Neural cell (in vitro differentiated cells): ENCODE measurements at regions not wholly inside any gene's neighbourhood (a gene's known extent, or its start where the extent isn't known, plus 50 kb on each side); places are given as distances from the start of the nearest gene placed in this dataset.

Experiments used
- H2AFZ ChIP-seq: fragments of 200-600, 300-800 bp; sonication (generic), shearing (Covaris generic); 2 replicates; pipeline ENCODE4 v1.6.0; 2014; ENCODE audit warnings: low read depth, mild to moderate bottlenecking, antibody characterized with exemption, low read length, moderate library complexity
- H3F3A ChIP-seq: fragments of 200-600 bp; shearing (Covaris generic); 2 replicates; pipeline ENCODE4 v1.6.1; 2016; ENCODE audit warnings: mild to moderate bottlenecking, moderate library complexity, mixed read lengths, antibody characterized with exemption, low read length; ENCODE audit not compliant: insufficient read depth, poor library complexity, severe bottlenecking
- H3K27ac ChIP-seq: fragments of 200-600, 300-800 bp; sonication (generic), shearing (Covaris generic); 2 replicates; pipeline ENCODE4 v1.5.1; 2014; ENCODE audit warnings: mild to moderate bottlenecking, low read length, moderate library complexity
- H3K27me3 ChIP-seq: fragments of 300-800, 200-600 bp; sonication (generic), shearing (Covaris generic); 2 replicates; pipeline ENCODE4 v1.6.0; 2014; ENCODE audit warnings: mild to moderate bottlenecking, low read depth, low read length, moderate library complexity; ENCODE audit not compliant: insufficient read depth
- H3K36me3 ChIP-seq: fragments of 300-800, 200-600 bp; sonication (generic), shearing (Covaris generic); 2 replicates; pipeline ENCODE4 v1.5.1; 2014; ENCODE audit warnings: mild to moderate bottlenecking, antibody characterized with exemption, low read length, moderate library complexity; ENCODE audit not compliant: insufficient read depth
- H3K4me2 ChIP-seq: fragments of 300-800, 200-600 bp; sonication (generic), shearing (Covaris generic); 2 replicates; pipeline ENCODE4 v1.6.0; 2014; ENCODE audit warnings: mild to moderate bottlenecking, low read length
- H3K4me3 ChIP-seq: fragments of 300-800, 200-600 bp; sonication (generic), shearing (Covaris generic); 2 replicates; pipeline ENCODE4 v1.5.1; 2014; ENCODE audit warnings: mild to moderate bottlenecking, low read length, moderate library complexity
- H3K79me2 ChIP-seq: fragments of 200-600 bp; shearing (Covaris generic); replicated peaks from 2 replicates; pipeline ENCODE4 v1.6.0; 2014; ENCODE audit warnings: mild to moderate bottlenecking, low read length, moderate library complexity; ENCODE audit not compliant: insufficient read depth
- H3K9ac ChIP-seq: fragments of 300-800, 200-600 bp; sonication (generic), shearing (Covaris generic); 2 replicates; pipeline ENCODE4 v1.6.1; 2016; ENCODE audit warnings: mild to moderate bottlenecking, low read length, mixed read lengths
- H3K9me2 ChIP-seq: fragments of 200-600 bp; shearing (Covaris generic); 2 replicates; pipeline ENCODE4 v1.6.1; 2016; ENCODE audit warnings: mild to moderate bottlenecking, low read length, mixed read lengths; ENCODE audit not compliant: insufficient read depth
- H3K9me3 ChIP-seq: fragments of 200-600, 300-800 bp; sonication (generic), shearing (Covaris generic); 2 replicates; pipeline ENCODE4 v1.6.1; 2016; ENCODE audit warnings: mild to moderate bottlenecking, mixed run types, low read length, moderate library complexity, mixed read lengths
- H4K20me1 ChIP-seq: fragments of 200-600 bp; shearing (Covaris generic); 2 replicates; pipeline ENCODE4 v1.6.1; 2016; ENCODE audit warnings: mild to moderate bottlenecking, mixed run types; ENCODE audit not compliant: insufficient read depth
- EP300 ChIP-seq: fragments of 450-650 bp; conservative IDR thresholded peaks from 2 replicates; pipeline ENCODE4 v1.6.1; 2014; ENCODE audit warnings: antibody characterized with exemption, mild to moderate bottlenecking, moderate library complexity; ENCODE audit not compliant: poor library complexity, severe bottlenecking
- EZH2 ChIP-seq: fragments of 200-600, 300-800 bp; shearing (Covaris generic), sonication (generic); IDR thresholded peaks from 2 replicates; pipeline ENCODE4 v1.6.1; 2014; ENCODE audit warnings: antibody characterized with exemption, low read length, borderline replicate concordance, mild to moderate bottlenecking; ENCODE audit not compliant: insufficient read depth, poor library complexity, severe bottlenecking
- MXI1 ChIP-seq: fragments of 450-650 bp; conservative IDR thresholded peaks from 2 replicates; pipeline ENCODE4 v1.6.1; 2014; ENCODE audit warnings: antibody characterized with exemption, mild to moderate bottlenecking; ENCODE audit not compliant: poor library complexity, severe bottlenecking
- POLR2AphosphoS5 ChIP-seq: IDR thresholded peaks from 2 replicates; pipeline ENCODE4 v1.6.1; 2012
- RAD21 ChIP-seq: fragments of 450-650 bp; conservative IDR thresholded peaks from 2 replicates; pipeline ENCODE4 v1.6.1; 2014; ENCODE audit warnings: antibody characterized with exemption, mild to moderate bottlenecking, moderate library complexity
- SMC3 ChIP-seq: fragments of 450-650 bp; conservative IDR thresholded peaks from 2 replicates; pipeline ENCODE4 v1.6.1; 2014; ENCODE audit warnings: antibody characterized with exemption, mild to moderate bottlenecking, moderate library complexity; ENCODE audit not compliant: poor library complexity
- TAF1 ChIP-seq: IDR thresholded peaks from 2 replicates; pipeline ENCODE4 v1.6.1; 2012; ENCODE audit warnings: low read depth
- TF ChIP-seq, protein P1 (sequence below): IDR thresholded peaks from 2 replicates; pipeline ENCODE4 v1.6.1; 2012; ENCODE audit warnings: borderline replicate concordance
- TF ChIP-seq, protein P2 (sequence below): fragments of 450-650 bp; IDR thresholded peaks from 2 replicates; pipeline ENCODE4 v1.5.1; 2014; ENCODE audit warnings: antibody characterized with exemption, mild to moderate bottlenecking, moderate library complexity; ENCODE audit not compliant: poor library complexity, severe bottlenecking

DNA sequence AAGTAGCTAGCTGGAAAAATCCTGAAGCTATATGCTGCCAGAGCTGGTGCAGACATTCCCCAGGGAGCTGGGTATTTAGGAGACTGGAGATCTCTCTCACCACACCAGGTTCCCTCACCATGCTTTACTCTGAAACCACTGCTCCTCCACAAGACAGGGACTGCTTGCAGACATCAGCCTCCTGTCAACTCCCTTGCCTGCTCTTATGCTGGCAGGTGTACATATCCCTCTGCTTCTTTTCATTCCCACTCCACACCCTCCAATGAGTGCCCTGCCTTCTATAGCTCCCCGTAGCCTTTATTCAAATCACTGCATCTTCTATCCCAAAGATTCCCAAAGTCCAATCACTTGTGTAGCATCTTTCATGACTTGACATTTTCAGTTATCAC, 380.7 kb downstream of the NFIB start:
- no peaks in the 10 kb centered on the region for H3K9me3 ChIP-seq
- no peak overlapping the region for H3K4me2 ChIP-seq
- no peak for TF ChIP-seq POLR2AphosphoS5
- TF ChIP-seq, protein P1, sequence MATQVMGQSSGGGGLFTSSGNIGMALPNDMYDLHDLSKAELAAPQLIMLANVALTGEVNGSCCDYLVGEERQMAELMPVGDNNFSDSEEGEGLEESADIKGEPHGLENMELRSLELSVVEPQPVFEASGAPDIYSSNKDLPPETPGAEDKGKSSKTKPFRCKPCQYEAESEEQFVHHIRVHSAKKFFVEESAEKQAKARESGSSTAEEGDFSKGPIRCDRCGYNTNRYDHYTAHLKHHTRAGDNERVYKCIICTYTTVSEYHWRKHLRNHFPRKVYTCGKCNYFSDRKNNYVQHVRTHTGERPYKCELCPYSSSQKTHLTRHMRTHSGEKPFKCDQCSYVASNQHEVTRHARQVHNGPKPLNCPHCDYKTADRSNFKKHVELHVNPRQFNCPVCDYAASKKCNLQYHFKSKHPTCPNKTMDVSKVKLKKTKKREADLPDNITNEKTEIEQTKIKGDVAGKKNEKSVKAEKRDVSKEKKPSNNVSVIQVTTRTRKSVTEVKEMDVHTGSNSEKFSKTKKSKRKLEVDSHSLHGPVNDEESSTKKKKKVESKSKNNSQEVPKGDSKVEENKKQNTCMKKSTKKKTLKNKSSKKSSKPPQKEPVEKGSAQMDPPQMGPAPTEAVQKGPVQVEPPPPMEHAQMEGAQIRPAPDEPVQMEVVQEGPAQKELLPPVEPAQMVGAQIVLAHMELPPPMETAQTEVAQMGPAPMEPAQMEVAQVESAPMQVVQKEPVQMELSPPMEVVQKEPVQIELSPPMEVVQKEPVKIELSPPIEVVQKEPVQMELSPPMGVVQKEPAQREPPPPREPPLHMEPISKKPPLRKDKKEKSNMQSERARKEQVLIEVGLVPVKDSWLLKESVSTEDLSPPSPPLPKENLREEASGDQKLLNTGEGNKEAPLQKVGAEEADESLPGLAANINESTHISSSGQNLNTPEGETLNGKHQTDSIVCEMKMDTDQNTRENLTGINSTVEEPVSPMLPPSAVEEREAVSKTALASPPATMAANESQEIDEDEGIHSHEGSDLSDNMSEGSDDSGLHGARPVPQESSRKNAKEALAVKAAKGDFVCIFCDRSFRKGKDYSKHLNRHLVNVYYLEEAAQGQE, result no peak
- TF ChIP-seq, protein P2, sequence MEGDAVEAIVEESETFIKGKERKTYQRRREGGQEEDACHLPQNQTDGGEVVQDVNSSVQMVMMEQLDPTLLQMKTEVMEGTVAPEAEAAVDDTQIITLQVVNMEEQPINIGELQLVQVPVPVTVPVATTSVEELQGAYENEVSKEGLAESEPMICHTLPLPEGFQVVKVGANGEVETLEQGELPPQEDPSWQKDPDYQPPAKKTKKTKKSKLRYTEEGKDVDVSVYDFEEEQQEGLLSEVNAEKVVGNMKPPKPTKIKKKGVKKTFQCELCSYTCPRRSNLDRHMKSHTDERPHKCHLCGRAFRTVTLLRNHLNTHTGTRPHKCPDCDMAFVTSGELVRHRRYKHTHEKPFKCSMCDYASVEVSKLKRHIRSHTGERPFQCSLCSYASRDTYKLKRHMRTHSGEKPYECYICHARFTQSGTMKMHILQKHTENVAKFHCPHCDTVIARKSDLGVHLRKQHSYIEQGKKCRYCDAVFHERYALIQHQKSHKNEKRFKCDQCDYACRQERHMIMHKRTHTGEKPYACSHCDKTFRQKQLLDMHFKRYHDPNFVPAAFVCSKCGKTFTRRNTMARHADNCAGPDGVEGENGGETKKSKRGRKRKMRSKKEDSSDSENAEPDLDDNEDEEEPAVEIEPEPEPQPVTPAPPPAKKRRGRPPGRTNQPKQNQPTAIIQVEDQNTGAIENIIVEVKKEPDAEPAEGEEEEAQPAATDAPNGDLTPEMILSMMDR, result no peak
- no peak for TF ChIP-seq RAD21
- no peak for TF ChIP-seq EP300
- TF ChIP-seq MXI1, result no peak
- no peak for TF ChIP-seq EZH2
- TF ChIP-seq TAF1, result no peak
- no peak for TF ChIP-seq SMC3
- no peak overlapping the region for H3K27ac ChIP-seq
- no peaks in the 10 kb centered on the region for H3K36me3 ChIP-seq
- no peaks in the 10 kb centered on the region for H4K20me1 ChIP-seq
- H3K27me3 ChIP-seq, result no peaks in the 10 kb centered on the region
- no peaks in the 10 kb centered on the region for H3F3A ChIP-seq
- no peaks in the 10 kb centered on the region for H3K79me2 ChIP-seq
- H3K9ac ChIP-seq, result no peak overlapping the region
- no peak overlapping the region for H2AFZ ChIP-seq
- H3K4me3 ChIP-seq, result no peak overlapping the region
- no peaks in the 10 kb centered on the region for H3K9me2 ChIP-seq

DNA sequence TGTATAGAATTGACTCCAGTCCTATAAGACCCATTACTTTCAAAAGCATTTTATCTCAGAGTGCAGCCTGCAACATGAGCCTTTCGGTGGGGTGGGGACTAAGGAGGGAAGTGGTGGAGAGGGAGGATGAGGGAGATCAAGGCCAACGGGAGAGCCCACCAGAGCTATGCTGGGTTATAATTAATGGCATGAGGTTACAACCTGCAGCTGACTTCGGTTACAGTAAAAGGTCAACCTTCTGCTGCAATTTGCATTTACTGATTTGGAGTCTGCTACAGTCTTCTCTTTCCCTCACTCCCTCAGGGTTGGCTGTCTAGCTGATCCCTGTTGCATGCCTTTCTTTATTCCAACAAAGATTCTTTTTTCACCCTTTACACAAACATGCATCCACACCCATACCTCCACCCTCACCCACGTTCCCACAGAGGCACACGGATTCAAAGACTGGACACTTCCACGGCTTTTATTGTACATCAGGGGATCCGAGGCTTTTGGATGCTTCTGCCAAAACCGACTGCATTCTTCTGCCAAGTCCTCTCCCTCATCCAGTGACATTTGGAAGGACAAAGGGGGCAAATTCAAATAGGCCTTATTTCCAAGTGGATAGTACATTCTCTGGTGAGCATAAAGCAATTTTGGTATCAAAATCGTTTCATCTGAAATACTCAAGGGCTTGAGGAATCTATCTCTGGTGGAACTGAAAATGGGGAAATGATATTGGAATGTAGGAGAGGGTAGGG, 381.2 kb downstream of the NFIB start:
- Histone ChIP-seq H3K36me3 (no peaks in the 10 kb centered on the region), H3K9me3 (no peaks in the 10 kb centered on the region), H3K4me2 (no peak overlapping the region), H3K27me3 (no peaks in the 10 kb centered on the region), H3K9ac (no peak overlapping the region), H2AFZ (no peak overlapping the region), H3K4me3 (no peak overlapping the region), H3K79me2 (no peaks in the 10 kb centered on the region), H3K9me2 (no peaks in the 10 kb centered on the region), H3K27ac (no peak overlapping the region), H4K20me1 (no peaks in the 10 kb centered on the region), H3F3A (no peaks in the 10 kb centered on the region)
- TF ChIP-seq MXI1, result no peak
- no peak for TF ChIP-seq POLR2AphosphoS5
- TF ChIP-seq EZH2, result no peak
- TF ChIP-seq, protein P1, result no peak
- no peak for TF ChIP-seq RAD21
- no peak for TF ChIP-seq SMC3
- TF ChIP-seq, protein P2, result no peak
- no peak for TF ChIP-seq EP300
- no peak for TF ChIP-seq TAF1
